NCI-H1092 treated with DMSO at 0.1 percent for 48 hours (cell line): ENCODE measurements at regions not wholly inside any gene's neighbourhood (a gene's known extent, or its start where the extent isn't known, plus 50 kb on each side); places are given as distances from the start of the nearest gene placed in this dataset.
"Not testable (repeated sequence)": the region's sequence is repeated elsewhere in the genome, so short reads cannot be mapped to it uniquely, and the experiment has no call there.

Source experiments
- DNase-seq: peaks from one replicate; lab custom pipeline; 2025; lab: John Stamatoyannopoulos, UW

DNA sequence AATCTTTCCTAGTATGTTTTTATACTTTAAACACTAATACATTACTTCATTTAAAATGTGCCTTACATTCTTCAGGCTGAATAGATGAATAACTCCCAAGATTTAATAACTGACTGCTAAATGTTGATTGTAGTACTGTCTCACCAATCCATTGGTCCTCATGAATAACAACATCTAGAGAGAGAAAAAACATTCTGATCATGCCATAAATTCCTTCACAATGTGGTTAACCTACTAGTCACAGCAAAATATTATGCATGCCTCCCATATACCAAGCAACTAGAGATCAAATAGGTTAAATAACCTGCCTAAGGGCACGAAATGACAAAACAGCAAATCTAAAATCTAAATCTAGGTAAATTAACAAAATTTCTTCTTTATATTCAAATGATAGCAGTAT is 66.2 kb downstream of the SYT15 start:
- DNase-seq: not testable (repeated sequence)

DNA sequence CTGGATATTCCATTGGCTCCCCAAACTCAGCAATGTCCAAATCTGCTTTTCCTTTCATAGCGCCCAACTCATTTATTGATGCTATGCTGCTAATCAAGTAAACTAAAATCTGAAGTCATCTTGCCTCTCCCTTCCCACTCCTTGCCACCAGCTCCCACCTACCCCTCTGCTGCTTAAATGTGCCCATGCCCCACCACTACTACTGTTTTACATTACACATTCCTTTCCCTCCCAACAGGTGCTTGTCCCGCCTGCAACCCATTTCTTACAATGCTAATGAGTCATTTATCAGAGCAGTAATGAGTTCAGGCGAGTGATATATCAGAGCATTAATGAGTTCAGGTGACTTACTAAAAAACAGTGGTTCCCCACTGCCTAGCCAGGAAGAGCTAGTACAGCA is 67.2 kb downstream of the SYT15 start:
- not testable (repeated sequence) for DNase-seq

DNA sequence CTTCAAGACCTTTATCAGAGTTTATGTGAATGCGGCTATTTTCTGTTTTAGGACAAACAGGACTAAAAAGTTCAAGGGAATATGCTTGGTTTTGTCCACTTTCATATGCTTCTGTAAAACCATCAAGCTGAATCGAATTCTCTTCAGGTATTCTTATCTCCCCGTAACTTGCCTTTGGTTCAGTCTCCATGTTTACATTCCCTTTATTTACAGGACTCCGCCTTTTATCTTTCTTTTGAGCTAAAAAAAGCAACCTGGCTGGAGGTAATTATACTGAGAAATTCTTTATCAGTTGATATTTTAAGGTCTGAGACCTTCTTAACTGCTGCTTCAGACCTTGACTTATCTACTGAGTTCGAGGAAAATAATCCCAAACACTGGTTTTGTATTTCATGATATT is 72.0 kb downstream of the SYT15 start:
- not testable (repeated sequence) for DNase-seq

DNA sequence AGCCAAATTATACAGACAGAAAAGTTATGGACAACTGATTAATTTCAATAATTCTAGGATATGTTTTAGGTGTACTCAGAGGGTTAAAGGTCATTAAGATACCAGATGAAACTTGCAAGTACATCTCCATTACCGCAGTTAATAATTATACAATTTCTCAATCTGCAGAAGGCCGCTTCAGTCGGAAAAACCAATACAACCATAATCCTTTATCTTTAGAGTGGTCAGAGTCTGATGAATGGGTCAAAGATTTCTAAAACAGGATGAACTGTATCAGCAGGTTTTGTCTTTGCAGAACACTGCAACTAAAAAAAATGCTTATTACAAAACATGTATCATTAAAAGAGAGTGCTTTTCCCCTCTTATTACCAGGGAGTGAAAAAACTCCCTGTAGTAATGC is 78.5 kb downstream of the SYT15 start:
- DNase-seq: not testable (repeated sequence)

DNA sequence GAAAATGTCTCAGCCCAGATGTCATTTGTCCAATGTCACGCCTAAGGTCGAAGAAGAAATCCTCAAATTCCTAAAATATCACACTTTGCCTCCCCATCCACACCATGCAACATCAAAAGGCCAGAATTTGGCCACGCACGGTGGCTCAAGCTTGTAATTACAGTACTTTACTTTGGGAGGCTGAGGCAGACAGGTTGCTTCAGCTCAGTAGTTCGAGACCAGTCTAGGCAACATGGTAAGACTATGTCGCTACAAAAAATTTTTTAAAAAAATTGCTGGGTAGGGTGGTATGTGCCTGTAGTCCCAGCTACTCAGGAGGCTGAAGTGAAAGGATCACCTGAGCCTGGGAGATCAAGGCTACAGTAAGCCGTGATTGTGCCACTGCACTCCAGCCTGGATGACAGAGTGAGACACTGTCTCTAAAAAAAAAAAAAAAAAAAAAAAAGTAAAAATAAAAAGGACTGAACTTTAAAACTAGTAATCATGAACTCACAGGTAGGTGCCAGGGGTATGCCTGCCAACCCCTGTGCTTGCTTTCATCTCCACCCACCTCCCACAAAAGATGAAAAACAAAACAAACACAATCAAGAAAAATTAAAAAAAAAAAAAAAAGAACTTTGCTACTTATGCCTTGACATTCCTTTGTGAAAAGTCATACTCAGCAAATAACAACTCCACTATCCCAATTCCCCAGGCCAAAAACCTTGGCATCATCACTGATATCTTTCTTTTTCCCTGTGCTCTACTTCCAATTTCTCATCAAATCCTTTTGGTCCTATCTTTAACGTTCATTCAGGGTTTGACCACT is 81.3 kb downstream of the SYT15 start:
- not testable (repeated sequence) for DNase-seq

DNA sequence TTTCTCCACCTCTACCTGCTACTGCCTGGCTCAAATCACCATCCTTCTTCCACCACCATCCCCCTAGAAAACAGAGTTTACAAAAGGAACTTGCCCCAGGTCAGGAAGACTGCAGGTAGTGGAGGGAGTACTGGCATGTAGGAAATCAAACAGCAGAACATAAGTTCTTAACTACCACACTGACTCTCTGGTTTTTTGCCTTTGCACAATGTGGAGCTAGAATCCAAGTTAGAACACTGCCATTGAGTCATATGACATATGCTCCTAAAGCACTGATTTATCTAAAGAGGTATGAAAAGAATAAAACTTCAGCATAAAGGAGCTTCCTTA is 81.9 kb downstream of the SYT15 start:
- not testable (repeated sequence) for DNase-seq

DNA sequence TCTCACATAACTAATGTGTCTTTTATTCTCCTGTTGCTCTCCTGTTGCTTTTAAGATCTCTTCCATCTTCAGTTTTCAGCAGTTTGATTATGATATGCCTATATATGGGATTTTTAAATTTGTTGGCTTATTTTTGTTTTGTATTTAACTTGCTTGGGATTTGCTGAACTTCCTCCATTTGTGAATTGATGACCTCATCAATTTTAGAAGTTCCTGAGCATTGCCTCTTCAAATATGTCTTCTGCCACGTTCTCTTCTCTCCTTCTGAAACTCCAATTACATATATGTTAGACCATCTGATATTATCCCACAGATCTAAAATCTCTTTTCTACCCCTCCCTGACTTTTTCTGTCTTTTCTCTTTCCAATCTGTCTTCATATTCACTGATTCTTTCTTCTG is 86.6 kb downstream of the SYT15 start:
- not testable (repeated sequence) for DNase-seq

DNA sequence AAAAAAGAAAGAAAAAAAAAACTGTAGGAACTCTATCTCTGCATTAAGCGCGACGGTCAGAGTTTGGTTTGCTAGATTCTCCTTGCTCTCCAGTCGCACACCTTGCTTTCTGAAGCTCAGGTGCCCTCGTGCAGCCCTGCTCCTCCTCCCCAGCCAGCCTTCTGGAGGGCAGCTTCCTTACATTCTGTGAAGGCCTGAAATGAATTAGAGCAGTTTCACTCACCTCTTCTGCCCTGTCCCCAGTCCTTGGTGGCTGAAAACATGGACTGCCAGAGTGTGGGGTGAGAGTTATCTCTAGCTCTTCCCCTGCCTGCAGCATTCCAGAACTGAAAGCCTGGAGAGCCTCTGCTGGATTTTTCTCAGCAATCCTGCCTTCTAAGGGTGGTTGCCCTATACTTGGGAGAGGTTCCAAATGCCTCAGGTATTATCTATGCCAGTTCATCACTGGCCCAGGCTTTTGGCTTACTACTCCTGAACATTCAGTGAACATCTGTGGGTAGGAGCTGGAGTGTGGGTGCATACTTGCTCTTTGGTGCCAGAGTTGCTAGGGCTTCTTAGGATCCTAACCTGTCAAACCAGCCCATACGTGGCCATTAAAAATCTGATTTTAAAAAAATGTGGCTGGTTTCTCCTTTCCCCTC is 89.5 kb downstream of the SYT15 start:
- DNase-seq: not testable (repeated sequence)

DNA sequence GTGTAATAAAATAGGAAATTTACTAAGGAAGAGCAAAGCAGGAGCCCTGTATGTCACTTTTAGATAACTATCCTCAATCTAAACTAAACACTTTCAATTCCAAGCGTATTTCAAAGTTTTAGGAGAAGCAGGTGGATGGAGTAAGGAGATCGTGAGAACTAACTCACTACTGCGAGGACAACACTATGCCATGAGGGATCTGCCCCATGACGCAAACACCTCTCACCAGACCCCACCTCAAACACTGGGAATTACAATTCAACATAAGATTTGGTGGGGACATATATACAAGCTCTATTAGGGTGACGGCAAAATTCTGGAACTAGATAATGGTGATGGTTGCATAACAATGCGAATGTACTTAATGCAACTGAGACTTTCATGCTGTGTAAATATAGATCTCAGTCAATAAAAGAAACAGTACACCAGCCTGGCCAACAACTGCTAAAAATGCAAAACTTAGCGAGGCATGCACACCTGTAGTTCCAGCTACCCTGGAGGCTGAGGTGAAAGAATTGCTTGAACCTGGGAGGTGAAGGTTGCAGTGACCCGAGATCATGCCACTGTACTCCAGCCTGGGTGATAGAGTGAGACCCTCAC is 99.0 kb downstream of the SYT15 start:
- DNase-seq: not testable (repeated sequence)

DNA sequence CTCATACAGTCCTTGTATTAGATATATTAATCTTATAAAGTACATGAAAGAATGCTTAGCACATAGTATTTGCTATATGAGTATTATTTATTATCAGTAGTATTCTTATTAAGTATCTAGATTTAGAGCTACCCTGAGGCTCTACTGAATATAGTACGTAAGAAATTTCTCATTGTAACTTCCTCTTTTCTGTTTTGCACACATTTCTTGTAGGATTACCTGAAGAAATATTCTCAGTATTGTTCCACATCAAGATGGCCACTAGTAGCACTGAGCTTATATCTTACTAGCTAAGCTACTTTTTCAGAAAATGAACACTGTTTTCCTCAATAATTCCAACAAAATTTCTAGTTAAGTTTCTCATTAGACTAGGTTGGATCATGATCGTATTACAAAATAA is 112.5 kb downstream of the SYT15 start:
- not testable (repeated sequence) for DNase-seq

DNA sequence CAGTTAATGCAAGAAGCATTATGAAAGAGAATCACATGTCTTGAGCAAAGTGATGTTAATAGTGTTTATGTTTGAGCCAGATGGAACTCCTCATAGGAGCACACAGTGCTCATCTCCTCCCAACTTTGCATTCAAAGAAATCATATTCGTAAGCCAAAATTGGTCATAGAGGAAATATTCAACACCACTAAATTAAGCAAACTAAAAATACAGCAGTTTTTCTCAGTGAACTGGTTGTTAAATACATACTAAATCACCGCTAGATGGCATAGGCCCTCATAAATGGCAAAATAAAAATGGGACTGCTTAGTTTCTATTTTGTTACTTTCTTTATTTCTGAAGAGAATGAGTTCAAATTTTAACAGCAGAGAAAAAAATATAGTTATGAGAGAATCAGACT is 114.3 kb downstream of the SYT15 start:
- DNase-seq: not testable (repeated sequence)

DNA sequence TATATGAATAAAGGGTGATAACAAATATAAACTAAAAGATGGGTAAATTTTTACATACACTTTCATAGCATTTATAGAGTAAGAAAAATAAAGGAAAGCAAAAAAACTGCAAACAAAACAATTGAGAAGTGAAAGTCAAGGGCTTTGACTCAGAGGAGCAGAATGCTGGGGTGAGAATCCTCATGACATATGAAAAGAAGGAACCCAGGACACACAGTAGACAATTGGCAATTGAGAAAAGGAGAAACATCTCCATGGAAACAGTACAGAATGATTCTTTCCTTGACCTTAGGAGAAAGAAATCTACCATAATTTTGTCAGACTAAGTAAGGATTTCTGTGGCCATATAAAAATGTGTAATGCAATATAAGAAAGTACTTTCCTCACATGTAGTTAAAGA is 138.3 kb downstream of the SYT15 start:
- not testable (repeated sequence) for DNase-seq

DNA sequence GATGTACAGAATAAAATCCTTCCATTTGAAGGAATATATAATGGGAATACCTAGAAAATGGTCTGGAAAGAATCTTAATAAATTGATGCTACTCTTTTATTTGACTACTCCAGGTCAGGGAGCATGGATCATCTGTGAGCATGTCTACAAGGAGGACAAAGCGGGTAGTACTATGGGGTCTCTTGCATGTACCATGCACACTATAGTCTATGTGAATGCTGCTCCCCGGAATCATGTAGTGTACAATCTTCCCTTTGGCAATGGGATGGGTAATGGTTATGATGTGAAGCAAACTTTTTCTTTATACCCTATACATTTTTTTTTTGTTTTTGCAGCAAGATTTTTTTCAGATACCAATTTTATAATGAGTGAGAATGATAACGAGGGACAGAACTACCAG is 139.1 kb downstream of the SYT15 start:
- DNase-seq: not testable (repeated sequence)

DNA sequence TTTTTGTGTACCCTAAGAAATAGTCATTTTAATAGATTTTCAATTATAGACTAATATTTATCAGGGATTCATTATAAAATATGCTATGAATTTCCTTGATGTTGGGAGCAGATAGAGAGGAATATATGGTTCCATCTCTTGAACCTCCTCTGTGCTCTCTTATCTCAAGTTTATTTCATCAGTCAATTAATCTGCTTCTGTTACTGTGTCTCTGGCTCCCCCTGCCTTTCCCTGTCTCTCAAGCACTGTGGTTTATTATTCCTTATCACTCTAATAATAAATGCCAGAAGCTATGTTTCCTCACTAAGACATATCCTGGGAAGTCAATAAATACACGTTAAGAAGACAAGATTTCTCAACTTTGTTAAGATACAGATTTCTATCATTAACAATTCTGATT is 141.5 kb downstream of the SYT15 start:
- DNase-seq: peak; percentile 9

DNA sequence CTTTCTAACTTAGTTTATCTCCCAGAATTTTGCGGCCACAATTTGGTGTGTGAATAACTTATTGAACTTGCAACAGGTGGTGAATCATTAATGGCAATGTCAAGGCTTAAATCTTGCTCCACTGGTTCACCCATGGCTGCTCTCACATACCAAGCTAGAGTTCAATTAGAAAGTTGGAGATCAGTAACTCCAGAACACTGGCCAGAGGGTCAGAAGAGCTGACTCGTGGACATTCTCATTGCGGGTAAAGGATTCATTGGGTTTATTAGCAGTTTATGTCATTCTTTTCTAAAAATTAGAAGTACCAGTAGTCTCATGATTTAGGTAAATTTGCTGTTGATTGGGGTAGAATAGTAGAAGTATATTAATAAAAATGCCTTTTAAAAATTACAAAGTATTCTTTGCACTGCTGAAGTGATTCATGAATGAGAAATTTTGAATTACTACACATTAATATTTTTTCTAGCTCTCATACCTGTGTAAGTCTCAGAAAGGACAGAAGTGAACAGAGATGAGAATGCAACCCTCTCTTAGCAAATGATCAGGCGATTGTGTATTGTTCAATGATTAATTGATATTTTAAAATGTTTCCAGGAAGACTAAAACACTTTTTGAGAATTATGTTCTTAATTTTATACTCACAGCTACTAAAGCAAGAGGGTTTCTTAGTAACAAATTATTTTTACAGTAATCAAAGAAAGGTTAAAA is 142.0 kb downstream of the SYT15 start:
- DNase-seq: not testable (repeated sequence)

DNA sequence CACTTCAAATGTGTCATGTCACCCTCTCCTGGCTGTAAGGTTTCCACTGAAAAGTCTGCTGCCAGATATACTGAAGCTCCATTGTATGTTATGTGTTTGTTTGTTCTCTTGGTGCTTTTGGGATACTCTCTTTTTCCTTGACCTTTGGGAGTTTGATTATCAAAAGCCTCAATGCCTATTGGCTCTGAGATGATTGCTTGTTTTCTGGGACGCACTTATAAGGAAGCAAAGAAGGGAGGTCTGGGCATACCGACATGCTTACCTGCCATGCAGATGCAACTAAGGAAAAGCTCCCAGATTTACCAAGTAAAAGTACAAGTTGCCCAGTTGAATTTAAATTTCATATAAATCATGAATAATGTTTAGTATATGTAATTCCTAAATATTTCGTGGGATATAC is 145.3 kb downstream of the SYT15 start:
- not testable (repeated sequence) for DNase-seq

DNA sequence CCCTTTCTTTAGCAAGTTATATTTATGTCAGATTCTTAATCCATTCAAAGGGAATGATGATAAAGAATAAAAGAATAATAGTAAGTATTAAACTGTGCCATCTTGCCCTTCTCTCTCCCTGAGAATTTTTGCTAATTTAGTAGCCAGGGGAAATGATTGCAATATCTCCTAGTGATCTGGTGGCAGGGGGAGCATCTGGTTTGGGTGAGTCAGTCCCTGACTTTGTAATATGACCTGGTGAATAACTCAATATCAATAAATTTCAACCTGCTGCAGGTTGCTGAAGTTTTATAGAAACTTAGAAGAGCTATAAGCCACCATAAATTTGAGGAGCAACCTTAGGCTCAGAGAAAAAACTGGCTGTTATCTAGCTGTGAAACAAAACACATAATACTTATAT is 149.4 kb downstream of the SYT15 start:
- DNase-seq: not testable (repeated sequence)

DNA sequence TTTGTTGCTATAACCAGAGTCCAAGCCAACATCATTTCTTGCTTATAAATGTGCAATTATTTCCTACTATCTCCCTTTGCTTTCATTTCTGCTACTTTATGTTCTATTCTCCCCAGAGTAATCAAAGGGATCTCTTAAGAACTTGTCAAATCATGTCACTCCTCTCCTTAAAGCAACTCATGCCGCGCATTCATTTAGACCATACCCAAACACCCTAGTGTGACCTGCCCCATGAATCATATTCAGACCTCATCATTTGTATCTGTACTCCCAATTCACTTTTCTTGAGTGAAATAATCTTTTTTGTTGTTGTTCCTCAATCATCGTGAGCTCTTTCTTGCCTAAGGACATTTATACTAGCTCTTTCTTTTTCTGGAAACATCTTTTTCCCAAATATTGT is 151.8 kb downstream of the SYT15 start:
- not testable (repeated sequence) for DNase-seq

DNA sequence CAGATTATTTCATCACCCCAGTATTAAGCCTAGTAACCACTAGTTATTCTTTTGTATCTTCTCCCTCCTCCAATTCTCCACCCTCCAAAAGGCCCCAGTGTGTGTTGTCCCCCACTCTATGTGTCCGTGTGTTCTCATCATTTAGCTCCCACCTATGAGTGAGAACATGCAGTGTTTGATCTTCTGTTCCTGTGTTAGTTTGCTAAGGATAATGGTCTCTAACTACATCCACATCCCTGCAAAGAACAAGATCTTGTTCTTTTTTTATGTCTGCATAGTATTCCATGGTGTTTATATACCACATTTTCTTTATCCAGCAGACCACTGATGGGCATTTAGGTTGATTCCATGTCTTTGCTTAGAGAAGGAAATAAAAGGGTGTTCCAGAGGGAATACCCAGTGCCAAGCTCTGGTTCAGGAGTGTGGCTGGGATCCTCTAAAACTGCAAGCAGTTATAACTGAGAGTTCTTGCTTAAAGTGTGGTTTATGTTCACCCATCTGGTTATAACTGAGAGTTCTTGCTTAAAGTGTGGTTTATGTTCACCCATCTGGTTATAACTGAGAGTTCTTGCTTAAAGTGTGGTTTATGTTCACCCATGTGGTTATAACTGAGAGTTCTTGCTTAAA is 154.8 kb downstream of the SYT15 start:
- not testable (repeated sequence) for DNase-seq

DNA sequence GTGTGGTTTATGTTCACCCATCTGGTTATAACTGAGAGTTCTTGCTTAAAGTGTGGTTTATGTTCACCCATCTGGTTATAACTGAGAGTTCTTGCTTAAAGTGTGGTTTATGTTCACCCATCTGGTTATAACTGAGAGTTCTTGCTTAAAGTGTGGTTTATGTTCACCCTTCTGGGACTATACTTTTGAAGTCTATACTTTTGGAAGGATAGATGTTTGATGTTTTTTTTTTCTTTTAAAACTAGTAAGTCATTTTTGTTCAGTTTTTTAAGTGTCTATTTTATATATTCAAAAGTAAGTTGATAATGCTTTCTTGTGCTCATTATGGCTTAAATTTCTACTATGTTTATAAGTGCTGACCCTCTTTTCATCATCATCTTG is 155.3 kb downstream of the SYT15 start:
- not testable (repeated sequence) for DNase-seq

DNA sequence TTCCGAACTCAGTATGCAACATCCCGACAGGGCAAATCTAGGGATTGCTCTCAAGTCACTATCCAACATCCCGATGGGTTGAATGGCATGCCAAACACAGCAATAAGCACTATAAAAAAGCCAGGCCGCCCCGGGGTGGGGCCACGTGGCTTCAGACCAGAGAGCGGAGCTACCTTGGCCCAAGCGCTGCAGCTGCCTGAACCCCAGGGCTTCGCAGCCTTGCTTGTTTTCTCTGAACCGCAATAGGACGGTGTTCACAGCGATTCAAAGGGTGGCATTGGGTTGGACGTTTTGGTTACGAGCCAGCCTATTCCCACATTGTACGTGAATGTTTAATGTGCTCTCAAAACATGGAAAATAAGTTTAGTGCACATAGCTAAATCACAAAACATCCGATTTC is 161.0 kb downstream of the SYT15 start:
- not testable (repeated sequence) for DNase-seq

DNA sequence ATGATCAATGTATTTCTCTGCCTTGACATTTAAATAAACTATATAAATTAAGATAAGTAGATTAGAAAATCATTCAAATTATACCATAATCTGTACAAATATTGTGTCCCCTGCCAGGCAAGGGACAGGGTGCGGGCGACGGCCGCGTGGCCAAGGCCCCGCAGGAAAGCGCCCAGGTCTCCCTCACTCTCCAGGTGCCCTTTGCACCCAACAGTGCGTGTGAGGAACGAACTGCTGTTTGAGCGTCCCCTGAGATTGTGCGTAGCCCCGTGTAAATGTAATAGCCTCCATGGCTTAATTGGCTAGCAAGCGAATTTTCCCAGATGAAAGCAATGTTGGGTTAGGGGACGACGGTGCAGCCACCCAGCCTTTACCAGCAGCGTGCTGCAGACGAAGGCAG is 161.4 kb downstream of the SYT15 start:
- DNase-seq: not testable (repeated sequence)
